ENCODE measurements at regions not wholly inside any gene's neighbourhood (a gene's known extent, or its start where the extent isn't known, plus 50 kb on each side); places are given as distances from the start of the nearest gene placed in this dataset.

GRCh38 chr11:128236506-128237498, 350.6 kb downstream of the ETS1 start:
- no peak for TF ChIP-seq CTCF (IDR thresholded peaks at IDR 0.05)
- no peak for TF ChIP-seq POLR2AphosphoS5 (IDR thresholded peaks at IDR 0.05)
- no peak for TF ChIP-seq EP300 (IDR thresholded peaks at IDR 0.05)
- no peak for TF ChIP-seq POLR2A (IDR thresholded peaks at IDR 0.05)
- Histone ChIP-seq H3K27me3 (no peaks in the 10 kb centered on the region), H3K36me3 (no peaks in the 10 kb centered on the region), H3K4me3 (no peak overlapping the region), H3K4me1 (peaks cover 6% of the 10 kb centered on the region), H3K27ac (no peak overlapping the region), H3K9me3 (no peaks in the 10 kb centered on the region)
- DNase-seq (ENCODE audit: low spot score in 2 of 2), result no peak
- 96% methylated on average over 23 of the region's 49 CpGs for WGBS

GRCh38 chr11:128235958-128236357, 351.4 kb downstream of the ETS1 start:
- 56% methylated on average over 4 of the region's 4 CpGs for WGBS
- Histone ChIP-seq H3K9me3 (no peaks in the 10 kb centered on the region), H3K36me3 (no peaks in the 10 kb centered on the region), H3K27ac (no peak overlapping the region), H3K4me3 (no peak overlapping the region), H3K27me3 (no peaks in the 10 kb centered on the region), H3K4me1 (peaks cover 6% of the 10 kb centered on the region)
- TF ChIP-seq POLR2AphosphoS5 (IDR thresholded peaks at IDR 0.05) (no peak), POLR2A (IDR thresholded peaks at IDR 0.05) (no peak), CTCF (IDR thresholded peaks at IDR 0.05) (no peak), EP300 (IDR thresholded peaks at IDR 0.05) (no peak)
- DNase-seq (ENCODE audit: low spot score in 2 of 2), result no peak

- DNase-seq (ENCODE audit: low spot score in 2 of 2), result no peak
- H3K27ac ChIP-seq, result no peak overlapping the region
- no peak overlapping the region for H3K4me3 ChIP-seq
- H3K36me3 ChIP-seq, result no peaks in the 10 kb centered on the region
- no peaks in the 10 kb centered on the region for H3K9me3 ChIP-seq
- H3K27me3 ChIP-seq, result no peaks in the 10 kb centered on the region
- peaks cover 6% of the 10 kb centered on the region for H3K4me1 ChIP-seq
- TF ChIP-seq EP300 (IDR thresholded peaks at IDR 0.05), result no peak
- no peak for TF ChIP-seq POLR2AphosphoS5 (IDR thresholded peaks at IDR 0.05)
- TF ChIP-seq POLR2A (IDR thresholded peaks at IDR 0.05), result no peak
- TF ChIP-seq CTCF (IDR thresholded peaks at IDR 0.05), result no peak
- 69% methylated on average over 3 of the region's 3 CpGs for WGBS
Measured at GRCh38 chr11:128235426-128235825, 351.9 kb downstream of the ETS1 start.

- Histone ChIP-seq H3K36me3 (no peaks in the 10 kb centered on the region), H3K27me3 (no peaks in the 10 kb centered on the region), H3K27ac (no peak overlapping the region), H3K4me3 (no peak overlapping the region), H3K9me3 (no peaks in the 10 kb centered on the region), H3K4me1 (peaks cover 6% of the 10 kb centered on the region)
- 92% methylated on average over 6 of the region's 6 CpGs for WGBS
- no peak for TF ChIP-seq EP300 (IDR thresholded peaks at IDR 0.05)
- TF ChIP-seq POLR2AphosphoS5 (IDR thresholded peaks at IDR 0.05), result no peak
- TF ChIP-seq POLR2A (IDR thresholded peaks at IDR 0.05), result no peak
- TF ChIP-seq CTCF (IDR thresholded peaks at IDR 0.05), result no peak
- no peak for DNase-seq (ENCODE audit: low spot score in 2 of 2)
Measured at GRCh38 chr11:128234143-128234542, 353.2 kb downstream of the ETS1 start.

DNA sequence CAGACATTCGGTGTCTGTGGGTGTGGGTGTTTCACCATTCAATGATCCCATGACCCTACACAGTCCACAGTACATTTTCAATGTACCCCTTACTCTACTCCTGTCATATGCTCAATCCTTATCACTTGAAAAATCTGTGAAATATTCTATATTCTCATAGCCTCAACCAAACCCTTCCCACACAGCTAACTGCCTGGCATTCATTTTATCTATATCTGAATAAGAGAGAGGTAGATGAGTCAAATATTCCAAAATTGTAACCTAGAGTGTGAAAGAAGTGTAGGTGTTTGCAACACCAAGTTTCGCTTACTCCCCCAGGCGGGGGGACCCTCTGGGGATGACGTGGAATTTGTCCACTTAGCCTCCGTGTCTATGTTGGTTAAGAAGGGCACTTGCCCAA, 354.8 kb downstream of the ETS1 start:
- 89% methylated on average over 5 of the region's 5 CpGs for WGBS
- no peak for DNase-seq (ENCODE audit: low spot score in 2 of 2)
- TF ChIP-seq POLR2AphosphoS5 (IDR thresholded peaks at IDR 0.05), result no peak
- TF ChIP-seq EP300 (IDR thresholded peaks at IDR 0.05), result no peak
- no peak for TF ChIP-seq POLR2A (IDR thresholded peaks at IDR 0.05)
- TF ChIP-seq CTCF (IDR thresholded peaks at IDR 0.05), result no peak
- Histone ChIP-seq H3K4me3 (no peak overlapping the region), H3K36me3 (no peaks in the 10 kb centered on the region), H3K4me1 (peaks cover 6% of the 10 kb centered on the region), H3K27me3 (no peaks in the 10 kb centered on the region), H3K9me3 (no peaks in the 10 kb centered on the region), H3K27ac (no peak overlapping the region)

Measured in suprapubic skin (tissue), 4 donors.